Astrocyte of the cerebellum (primary cell): ENCODE measurements at regions not wholly inside any gene's neighbourhood (a gene's known extent, or its start where the extent isn't known, plus 50 kb on each side); places are given as distances from the start of the nearest gene placed in this dataset.

ENCODE experiments used
- DNase-seq: peaks from one replicate; pipeline ENCODE4 v3.0.0-alpha.2; 2011; ENCODE audit warnings: low read depth
- H3K4me3 ChIP-seq: 2 replicates; pipeline ENCODE4 v1.5.1; 2011; ENCODE audit warnings: mild to moderate bottlenecking, low read depth, low read length, moderate library complexity
- CTCF ChIP-seq: IDR thresholded peaks from 2 replicates; pipeline ENCODE4 v1.5.1; 2012; ENCODE audit warnings: low read length, low read depth, moderate library complexity, mild to moderate bottlenecking; ENCODE audit errors: missing control alignments
- in situ Hi-C: cut with HindIII; loops from 2 replicates; pipeline ENCODE4 v1.10.0; 2017; ENCODE audit warnings: low sequenced_read_pairs

DNA sequence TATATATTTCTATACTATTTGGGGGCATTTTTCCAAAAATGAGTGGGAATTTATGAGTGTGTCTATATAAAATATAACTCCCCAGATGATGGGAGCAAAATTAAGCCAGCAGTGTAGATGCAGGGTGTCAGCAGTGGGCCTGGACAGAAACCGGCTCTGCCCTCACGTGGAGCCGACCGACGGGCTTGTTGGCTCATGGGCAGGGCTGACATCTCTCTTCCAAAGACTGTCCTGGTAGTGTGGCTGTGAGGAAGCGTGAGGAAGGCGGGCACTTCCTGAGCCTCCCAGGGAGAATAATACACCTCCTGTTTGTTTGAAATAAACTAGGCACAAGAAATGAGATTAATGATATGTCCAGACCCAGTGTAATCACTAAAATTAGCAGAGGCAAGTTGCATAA lies 206.5 kb downstream of the TEX29 start:
- in situ Hi-C loops, result no loop called here
- TF ChIP-seq CTCF, result no peak
- no peak for DNase-seq
- H3K4me3 ChIP-seq, result no peak overlapping the region

DNA sequence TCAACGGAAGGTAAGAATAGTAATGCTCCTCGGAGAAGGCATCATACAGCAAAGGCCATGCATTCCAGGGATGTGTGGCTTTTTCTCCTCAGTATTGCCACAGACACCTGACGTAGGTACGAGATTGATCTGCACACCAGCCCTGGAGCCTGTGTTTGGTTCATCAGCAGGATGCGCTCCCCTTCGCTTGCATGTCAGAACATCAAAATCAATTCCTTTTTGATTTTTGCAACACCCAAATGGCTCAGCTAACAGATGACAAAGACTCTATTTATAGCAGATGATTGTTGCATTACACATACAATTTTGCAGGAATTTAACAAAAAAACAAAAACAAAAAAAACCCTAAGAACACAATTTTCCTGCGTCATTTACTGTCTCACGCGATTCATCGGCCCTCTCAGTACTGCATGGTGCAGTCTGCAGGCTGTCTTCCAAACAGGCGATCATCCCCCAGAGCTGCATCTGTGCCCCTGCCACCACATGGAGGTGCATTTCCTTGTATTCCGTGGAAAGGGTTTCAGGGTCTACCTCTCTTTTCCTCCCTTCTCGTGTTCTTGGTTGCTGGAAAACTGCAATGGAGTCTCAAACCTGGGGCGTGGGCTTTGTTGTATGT lies 207.3 kb downstream of the TEX29 start:
- in situ Hi-C loops, result no loop called here
- DNase-seq, result no peak
- no peak for TF ChIP-seq CTCF
- H3K4me3 ChIP-seq, result no peak overlapping the region

- no peak overlapping the region for H3K4me3 ChIP-seq
- in situ Hi-C loops, result no loop called here
- TF ChIP-seq CTCF, result no peak
- no peak for DNase-seq
Measured at GRCh38 chr13:111528513-111528912, 208.1 kb downstream of the TEX29 start.

DNA sequence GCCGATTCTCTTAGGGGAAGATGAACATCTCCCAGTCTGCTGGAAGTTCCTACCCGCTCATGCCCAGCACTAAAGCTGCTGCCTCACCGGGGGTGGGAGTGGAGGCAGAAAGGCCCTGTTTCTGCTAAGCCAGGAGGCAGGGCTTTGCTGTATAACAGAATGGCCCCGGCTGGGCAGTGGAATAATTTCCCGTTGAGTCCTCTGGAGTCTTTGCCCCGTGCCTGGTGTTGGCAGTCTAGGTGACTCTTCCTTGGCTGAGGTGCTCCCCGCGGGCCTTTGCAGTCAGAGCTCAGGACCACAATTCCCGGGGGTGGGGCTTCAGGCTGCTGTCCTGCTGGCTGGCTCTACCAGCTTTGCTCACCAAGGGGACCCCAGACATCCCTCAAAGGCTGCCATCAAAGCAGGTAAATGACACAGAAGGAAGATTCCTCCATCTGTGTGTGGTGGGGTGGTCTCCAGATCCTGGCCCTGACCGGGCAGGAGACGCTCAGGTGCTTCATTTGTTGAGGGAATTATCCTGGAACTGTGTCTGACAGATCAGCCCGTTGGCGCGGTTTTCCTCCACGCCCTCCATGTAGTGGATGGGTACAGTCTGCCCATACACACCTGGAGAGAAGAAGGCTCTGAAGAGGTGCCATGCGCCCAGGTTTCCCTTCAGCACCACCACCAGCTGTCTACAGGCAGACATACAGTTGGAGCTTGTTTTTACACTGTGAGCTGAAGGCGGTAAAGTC lies 209.9 kb downstream of the TEX29 start:
- in situ Hi-C loops, result no loop called here
- TF ChIP-seq CTCF, result no peak
- no peak for DNase-seq
- no peak overlapping the region for H3K4me3 ChIP-seq

GRCh38 chr13:111531505-111531904 lies 211.1 kb downstream of the TEX29 start:
- in situ Hi-C loops, result no loop called here
- DNase-seq, result no peak
- TF ChIP-seq CTCF, result no peak
- no peak overlapping the region for H3K4me3 ChIP-seq

GRCh38 chr13:111532111-111532510 lies 211.7 kb downstream of the TEX29 start:
- in situ Hi-C loops, result no loop called here
- DNase-seq, result no peak
- no peak for TF ChIP-seq CTCF
- H3K4me3 ChIP-seq, result no peak overlapping the region
